ENCODE measurements at regions not wholly inside any gene's neighbourhood (a gene's known extent, or its start where the extent isn't known, plus 50 kb on each side); places are given as distances from the start of the nearest gene placed in this dataset.

DNA sequence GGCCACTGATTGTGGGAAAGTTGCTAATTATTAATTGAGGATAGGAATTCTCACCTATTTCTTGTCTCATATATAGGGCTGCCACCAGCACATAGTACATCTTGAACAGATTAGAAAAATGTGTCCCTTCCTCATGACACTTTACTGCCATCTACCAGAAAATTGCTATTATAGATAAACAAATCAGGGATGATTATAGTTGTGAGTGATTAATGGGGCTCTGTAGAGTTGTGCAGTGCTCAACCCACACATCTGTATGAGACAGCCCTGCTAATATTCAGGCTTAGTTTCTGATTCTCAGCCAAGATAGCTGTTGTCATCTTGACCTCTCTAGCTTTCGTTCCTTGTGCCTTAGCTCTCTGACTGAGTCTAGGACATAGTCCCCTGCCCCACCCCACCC, 373.3 kb downstream of the TLE4 start:
- DNase-seq (ENCODE audit: extremely low read depth in 1 of 4, low spot score in 3 of 4) (no peak), ATAC-seq (no peak), FAIRE-seq (no peak)
- H3K27ac ChIP-seq (ENCODE audit: extremely low read depth, low read depth, low read length) = no peak overlapping the region
- no peak overlapping the region for H3K4me3 ChIP-seq
- H3K36me3 ChIP-seq (ENCODE audit: control insufficient read depth, insufficient read depth, low read length) = no peaks in the 10 kb centered on the region
- no peaks in the 10 kb centered on the region for H3K4me1 ChIP-seq (replicated peaks in 1 of 2; ENCODE audit: control insufficient read depth in 2 of 2, insufficient read depth in 2 of 2, low read length in 2 of 2)
- H3K79me2 ChIP-seq (ENCODE audit: control insufficient read depth, insufficient read depth, low read length) = no peaks in the 10 kb centered on the region
- no peaks in the 10 kb centered on the region for H3K9me1 ChIP-seq (ENCODE audit: control insufficient read depth, insufficient read depth, low read length)
- intact Hi-C loops (cut with micrococcal nuclease) = no loop called here
- ChIA-PET CTCF (ENCODE audit: low intra/inter-chr PET ratio) (no interaction called here), POLR2A (no interaction called here)
- no peaks in the 10 kb centered on the region for H4K20me1 ChIP-seq (replicated peaks; ENCODE audit: control insufficient read depth, insufficient read depth, low read length)
- no peak overlapping the region for H2AFZ ChIP-seq (ENCODE audit: low read depth, low read length)
- H3K27me3 ChIP-seq (ENCODE audit: control insufficient read depth in 2 of 2, insufficient read depth in 2 of 2, low read length in 2 of 2) = no peaks in the 10 kb centered on the region
- in situ Hi-C loops (cut with MboI) = no loop called here
- no peak overlapping the region for H3K4me2 ChIP-seq (ENCODE audit: insufficient read depth, low read length)
- TF ChIP-seq, protein P1, sequence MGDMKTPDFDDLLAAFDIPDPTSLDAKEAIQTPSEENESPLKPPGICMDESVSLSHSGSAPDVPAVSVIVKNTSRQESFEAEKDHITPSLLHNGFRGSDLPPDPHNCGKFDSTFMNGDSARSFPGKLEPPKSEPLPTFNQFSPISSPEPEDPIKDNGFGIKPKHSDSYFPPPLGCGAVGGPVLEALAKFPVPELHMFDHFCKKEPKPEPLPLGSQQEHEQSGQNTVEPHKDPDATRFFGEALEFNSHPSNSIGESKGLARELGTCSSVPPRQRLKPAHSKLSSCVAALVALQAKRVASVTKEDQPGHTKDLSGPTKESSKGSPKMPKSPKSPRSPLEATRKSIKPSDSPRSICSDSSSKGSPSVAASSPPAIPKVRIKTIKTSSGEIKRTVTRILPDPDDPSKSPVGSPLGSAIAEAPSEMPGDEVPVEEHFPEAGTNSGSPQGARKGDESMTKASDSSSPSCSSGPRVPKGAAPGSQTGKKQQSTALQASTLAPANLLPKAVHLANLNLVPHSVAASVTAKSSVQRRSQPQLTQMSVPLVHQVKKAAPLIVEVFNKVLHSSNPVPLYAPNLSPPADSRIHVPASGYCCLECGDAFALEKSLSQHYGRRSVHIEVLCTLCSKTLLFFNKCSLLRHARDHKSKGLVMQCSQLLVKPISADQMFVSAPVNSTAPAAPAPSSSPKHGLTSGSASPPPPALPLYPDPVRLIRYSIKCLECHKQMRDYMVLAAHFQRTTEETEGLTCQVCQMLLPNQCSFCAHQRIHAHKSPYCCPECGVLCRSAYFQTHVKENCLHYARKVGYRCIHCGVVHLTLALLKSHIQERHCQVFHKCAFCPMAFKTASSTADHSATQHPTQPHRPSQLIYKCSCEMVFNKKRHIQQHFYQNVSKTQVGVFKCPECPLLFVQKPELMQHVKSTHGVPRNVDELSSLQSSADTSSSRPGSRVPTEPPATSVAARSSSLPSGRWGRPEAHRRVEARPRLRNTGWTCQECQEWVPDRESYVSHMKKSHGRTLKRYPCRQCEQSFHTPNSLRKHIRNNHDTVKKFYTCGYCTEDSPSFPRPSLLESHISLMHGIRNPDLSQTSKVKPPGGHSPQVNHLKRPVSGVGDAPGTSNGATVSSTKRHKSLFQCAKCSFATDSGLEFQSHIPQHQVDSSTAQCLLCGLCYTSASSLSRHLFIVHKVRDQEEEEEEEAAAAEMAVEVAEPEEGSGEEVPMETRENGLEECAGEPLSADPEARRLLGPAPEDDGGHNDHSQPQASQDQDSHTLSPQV (IDR thresholded peaks at IDR 0.05) = no peak
- TF ChIP-seq HDAC2 (IDR thresholded peaks at IDR 0.05) = no peak
- TF ChIP-seq ATF7 (IDR thresholded peaks at IDR 0.05) = no peak
- H3K9me3 ChIP-seq (replicated peaks; ENCODE audit: control insufficient read depth, insufficient read depth, low read depth, low read length) = no peaks in the 10 kb centered on the region
- H3K9ac ChIP-seq (ENCODE audit: insufficient read depth in 1 of 2, low read depth in 2 of 2, low read length in 2 of 2) = no peak overlapping the region
- no CpG with 5 or more reads among the region's 1 CpG for WGBS (ENCODE audit: insufficient coverage, low coverage, missing lambda C conversion rate)
- no TSS peak for BruUV-seq (replicated peaks)
